Sciatic nerve (tissue), 2 donors: ENCODE measurements at regions not wholly inside any gene's neighbourhood (a gene's known extent, or its start where the extent isn't known, plus 50 kb on each side); places are given as distances from the start of the nearest gene placed in this dataset.
"Not testable (repeated sequence)": the region's sequence is repeated elsewhere in the genome, so short reads cannot be mapped to it uniquely, and the experiment has no call there.

Experiments
- ATAC-seq: fragments of 200-7000 bp; cut with Tn5 transposase; one replicate; pipeline ENCODE4 v1.9.1; 2020; ENCODE audit warnings: mild to moderate bottlenecking, moderate library complexity
- DNase-seq: peaks from one replicate; pipeline ENCODE4 v3.0.0-alpha.2; 2020; ENCODE audit warnings: low spot score
- intact Hi-C: fragments of 100-400 bp; cut with DNase I; formaldehyde crosslinking; loops from one replicate; pipeline ENCODE4 v1.14.2; 2022
- donor health status: DM: no; HTN: no; CAD: no.
- donor health status: DM: no; HTN: no; CAD: no.

GRCh38 chr13:82636119-82636518 is 1246.2 kb downstream of the SLITRK1 start:
- DNase-seq: no peak
- intact Hi-C loops: no loop called here
- ATAC-seq: no peak

GRCh38 chr13:82634946-82635345 is 1247.3 kb downstream of the SLITRK1 start:
- intact Hi-C loops: no loop called here
- no peak for ATAC-seq

GRCh38 chr13:82627183-82627582 is 1255.1 kb downstream of the SLITRK1 start:
- ATAC-seq (no peak), DNase-seq (no peak)
- intact Hi-C loops: no loop called here

More at GRCh38 chr13:82634946-82635345, 1247.3 kb downstream of the SLITRK1 start:
- DNase-seq: no peak

GRCh38 chr13:82625717-82626116 is 1256.6 kb downstream of the SLITRK1 start:
- DNase-seq (no peak), ATAC-seq (no peak)
- intact Hi-C loops: no loop called here

- ATAC-seq (no peak), DNase-seq (no peak)
- intact Hi-C loops: no loop called here
Observed at GRCh38 chr13:82615043-82615442, 1267.2 kb downstream of the SLITRK1 start.

GRCh38 chr13:82614086-82614485 is 1268.2 kb downstream of the SLITRK1 start:
- intact Hi-C loops: no loop called here
- ATAC-seq: no peak
- no peak for DNase-seq

GRCh38 chr13:82606008-82606407 is 1276.3 kb downstream of the SLITRK1 start:
- intact Hi-C loops: no loop called here
- ATAC-seq (no peak), DNase-seq (no peak)

- ATAC-seq (no peak), DNase-seq (no peak)
- intact Hi-C loops: no loop called here
Observed at GRCh38 chr13:82597747-82598146, 1284.5 kb downstream of the SLITRK1 start.

- ATAC-seq (no peak), DNase-seq (no peak)
- intact Hi-C loops: no loop called here
Observed at GRCh38 chr13:82593239-82593638, 1289.0 kb downstream of the SLITRK1 start.

- ATAC-seq (no peak), DNase-seq (no peak)
- intact Hi-C loops: no loop called here
Observed at GRCh38 chr13:82571653-82572052, 1310.6 kb downstream of the SLITRK1 start.

GRCh38 chr13:82569581-82569980 is 1312.7 kb downstream of the SLITRK1 start:
- intact Hi-C loops: no loop called here
- no peak for ATAC-seq
- DNase-seq: no peak

- DNase-seq: no peak
- ATAC-seq: no peak
- intact Hi-C loops: no loop called here
Observed at GRCh38 chr13:82566864-82567263, 1315.4 kb downstream of the SLITRK1 start.

GRCh38 chr13:82565201-82565600 is 1317.1 kb downstream of the SLITRK1 start:
- ATAC-seq (no peak), DNase-seq (no peak)
- intact Hi-C loops: no loop called here

GRCh38 chr13:82560889-82561288 is 1321.4 kb downstream of the SLITRK1 start:
- no peak for ATAC-seq
- DNase-seq: no peak

GRCh38 chr13:82522872-82523271 is 1359.4 kb downstream of the SLITRK1 start:
- no peak for DNase-seq
- intact Hi-C loops: no loop called here
- ATAC-seq: no peak

More at GRCh38 chr13:82560889-82561288, 1321.4 kb downstream of the SLITRK1 start:
- intact Hi-C loops: no loop called here

- intact Hi-C loops: no loop called here
- ATAC-seq (no peak), DNase-seq (no peak)
Observed at GRCh38 chr13:82506805-82507414, 1375.4 kb downstream of the SLITRK1 start.

- DNase-seq (no peak), ATAC-seq (no peak)
- intact Hi-C loops: no loop called here
Observed at GRCh38 chr13:82501834-82502233, 1380.4 kb downstream of the SLITRK1 start.

GRCh38 chr13:82480415-82480814 is 1401.9 kb downstream of the SLITRK1 start:
- ATAC-seq (no peak), DNase-seq (no peak)
- intact Hi-C loops: no loop called here

- DNase-seq (no peak), ATAC-seq (no peak)
- intact Hi-C loops: no loop called here
Observed at GRCh38 chr13:82477436-82477835, 1404.8 kb downstream of the SLITRK1 start.

- intact Hi-C loops: no loop called here
- DNase-seq (no peak), ATAC-seq (no peak)
Observed at GRCh38 chr13:82467626-82468025, 1414.6 kb downstream of the SLITRK1 start.

GRCh38 chr13:82459575-82459974 is 1422.7 kb downstream of the SLITRK1 start:
- not testable (repeated sequence) for ATAC-seq, DNase-seq
- intact Hi-C loops: loop anchor here (5.0 kb wide), 1 partner anchor 982 kb away; no protein-coding TSS in a partner anchor
